HG03064 (cell line): ENCODE measurements at regions not wholly inside any gene's neighbourhood (a gene's known extent, or its start where the extent isn't known, plus 50 kb on each side); places are given as distances from the start of the nearest gene placed in this dataset.

Experiments
- ATAC-seq: cut with Tn5 transposase; IDR thresholded peaks from one replicate; pipeline ENCODE4 v1.9.1; 2021; ENCODE audit warnings: low read depth; ENCODE audit not compliant: unreplicated experiment

GRCh38 chr7:40921589-40922315 lies 781.1 kb downstream of the INHBA start:
- no peak for ATAC-seq

- no peak for ATAC-seq
Measured at GRCh38 chr7:40918701-40919271, 784.0 kb downstream of the SUGCT start.

GRCh38 chr7:40916813-40917212 lies 782.0 kb downstream of the SUGCT start:
- no peak for ATAC-seq

- ATAC-seq: no peak
Measured at GRCh38 chr7:40915071-40915470, 780.3 kb downstream of the SUGCT start.
